HL-60 (cell line): ENCODE measurements at regions not wholly inside any gene's neighbourhood (a gene's known extent, or its start where the extent isn't known, plus 50 kb on each side); places are given as distances from the start of the nearest gene placed in this dataset.

ENCODE experiments used
- DNase-seq, 2 experiments: peaks; one replicate each; pipeline ENCODE4 v3.0.0-alpha.2; 2010 to 2020; ENCODE audit warnings: low read depth in 1 of 2, low spot score in 1 of 2
- H3K27ac ChIP-seq: fragments of 250-450 bp; sonication (Bioruptor Pico); replicated peaks from 2 replicates; pipeline ENCODE4 v1.5.1; 2020; ENCODE audit warnings: mild to moderate bottlenecking, moderate library complexity
- H3K27me3 ChIP-seq: fragments of 250-450 bp; sonication (Bioruptor Pico); 2 replicates; pipeline ENCODE4 v1.5.1; 2021; ENCODE audit warnings: mild to moderate bottlenecking, moderate library complexity; ENCODE audit not compliant: insufficient read depth, poor library complexity, severe bottlenecking
- H3K4me3 ChIP-seq: replicated peaks from 2 replicates; pipeline ENCODE4 v1.5.1; 2011; ENCODE audit warnings: mild to moderate bottlenecking, control low read depth, low read length; ENCODE audit not compliant: insufficient read depth
- CTCF ChIP-seq: IDR thresholded peaks from one replicate; pipeline ENCODE4 v1.5.1; 2011; ENCODE audit warnings: low read length, control low read depth, inconsistent platforms; ENCODE audit not compliant: insufficient read depth
- GABPA ChIP-seq: IDR thresholded peaks from 2 replicates; pipeline ENCODE4 v1.6.1; 2012; ENCODE audit warnings: low read depth
- POLR2AphosphoS5 ChIP-seq: IDR thresholded peaks from 2 replicates; pipeline ENCODE4 v1.6.1; 2012; ENCODE audit warnings: low read depth
- REST ChIP-seq: IDR thresholded peaks from 2 replicates; pipeline ENCODE4 v1.6.1; 2012; ENCODE audit warnings: low read depth; ENCODE audit not compliant: insufficient replicate concordance
- SPI1 ChIP-seq: IDR thresholded peaks from 2 replicates; pipeline ENCODE4 v1.6.1; 2012; ENCODE audit warnings: low read depth, mild to moderate bottlenecking, borderline replicate concordance

GRCh38 chr6:67496191-67496590, 1138.9 kb upstream of the ADGRB3 start:
- Histone ChIP-seq H3K27ac (no peak overlapping the region), H3K27me3 (no peaks in the 10 kb centered on the region), H3K4me3 (no peak overlapping the region)
- DNase-seq = no peak
- TF ChIP-seq SPI1 (no peak), GABPA (no peak), CTCF (no peak), POLR2AphosphoS5 (no peak), REST (no peak)

- DNase-seq = no peak
- no peaks in the 10 kb centered on the region for H3K27me3 ChIP-seq
- H3K4me3 ChIP-seq = no peak overlapping the region
- no peak overlapping the region for H3K27ac ChIP-seq
- TF ChIP-seq GABPA = no peak
- TF ChIP-seq REST = no peak
- TF ChIP-seq SPI1 = no peak
- no peak for TF ChIP-seq POLR2AphosphoS5
- TF ChIP-seq CTCF = no peak
Observed at GRCh38 chr6:67493682-67494081, 1141.4 kb upstream of the ADGRB3 start.

GRCh38 chr6:67475700-67476099, 1159.4 kb upstream of the ADGRB3 start:
- Histone ChIP-seq H3K27ac (no peak overlapping the region), H3K4me3 (no peak overlapping the region), H3K27me3 (no peaks in the 10 kb centered on the region)
- no peak for TF ChIP-seq REST
- no peak for TF ChIP-seq POLR2AphosphoS5
- no peak for TF ChIP-seq CTCF
- TF ChIP-seq SPI1 = no peak
- no peak for TF ChIP-seq GABPA
- DNase-seq = no peak
